C4-2B (cell line): ENCODE measurements at regions not wholly inside any gene's neighbourhood (a gene's known extent, or its start where the extent isn't known, plus 50 kb on each side); places are given as distances from the start of the nearest gene placed in this dataset.
"Not testable (repeated sequence)": the region's sequence is repeated elsewhere in the genome, so short reads cannot be mapped to it uniquely, and the experiment has no call there.

Source experiments
- CTCF ChIP-seq: fragments of 450-650 bp; conservative IDR thresholded peaks from 2 replicates; pipeline ENCODE4 v1.5.1; 2017; ENCODE audit warnings: mild to moderate bottlenecking
- ZFX ChIP-seq: fragments of 450-650 bp; IDR thresholded peaks from 2 replicates; pipeline ENCODE4 v1.6.1; 2017

GRCh38 chr12:86970595-86970994, 714.4 kb upstream of the MGAT4C start:
- TF ChIP-seq CTCF, ZFX: not testable (repeated sequence)
